PFSK-1 (cell line): ENCODE measurements at regions not wholly inside any gene's neighbourhood (a gene's known extent, or its start where the extent isn't known, plus 50 kb on each side); places are given as distances from the start of the nearest gene placed in this dataset.

Experiments
- POLR2AphosphoS5 ChIP-seq: IDR thresholded peaks from 2 replicates; pipeline ENCODE4 v1.6.1; 2012; ENCODE audit warnings: low read depth, mild to moderate bottlenecking, control low read depth, low read length, moderate library complexity
- SIN3A ChIP-seq: IDR thresholded peaks from 2 replicates; pipeline ENCODE4 v1.6.1; 2012; ENCODE audit warnings: mild to moderate bottlenecking, low read length, moderate library complexity, borderline replicate concordance; ENCODE audit not compliant: insufficient read depth
- TAF1 ChIP-seq: IDR thresholded peaks from 2 replicates; pipeline ENCODE4 v1.6.1; 2012; ENCODE audit warnings: low read length, control low read depth, borderline replicate concordance; ENCODE audit not compliant: insufficient read depth
- TF ChIP-seq, protein P1 (sequence below), 2 experiments: IDR thresholded peaks; 2 replicates each; pipeline versions ENCODE4 v1.6.1 to v1.8.0; 2011 to 2012; ENCODE audit warnings: low read depth in 2 of 2, low read length in 2 of 2, control low read depth in 1 of 2, inconsistent platforms in 1 of 2, mild to moderate bottlenecking in 1 of 2, moderate library complexity in 1 of 2; ENCODE audit not compliant: insufficient read depth in 1 of 2

DNA sequence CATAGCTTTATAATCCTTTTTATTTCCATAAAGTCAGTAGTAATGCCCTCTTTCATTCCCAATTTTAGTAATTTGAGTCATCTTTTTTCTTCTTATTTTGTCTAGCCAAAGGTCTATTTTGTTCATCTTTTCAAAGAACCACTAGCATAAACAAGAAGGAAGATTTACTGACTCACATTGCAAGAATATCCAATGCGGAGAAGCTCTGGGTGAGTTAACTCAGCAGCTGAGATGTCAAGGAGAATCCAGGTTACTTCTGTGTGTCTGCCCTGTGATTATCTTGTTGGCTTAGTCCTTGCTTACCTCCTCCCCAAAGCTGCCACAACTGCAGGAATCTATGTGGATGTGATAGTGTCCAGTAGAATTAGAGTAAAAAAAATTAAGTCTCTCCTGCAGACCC is 311.4 kb upstream of the NCKAP5 start:
- TF ChIP-seq, protein P1, sequence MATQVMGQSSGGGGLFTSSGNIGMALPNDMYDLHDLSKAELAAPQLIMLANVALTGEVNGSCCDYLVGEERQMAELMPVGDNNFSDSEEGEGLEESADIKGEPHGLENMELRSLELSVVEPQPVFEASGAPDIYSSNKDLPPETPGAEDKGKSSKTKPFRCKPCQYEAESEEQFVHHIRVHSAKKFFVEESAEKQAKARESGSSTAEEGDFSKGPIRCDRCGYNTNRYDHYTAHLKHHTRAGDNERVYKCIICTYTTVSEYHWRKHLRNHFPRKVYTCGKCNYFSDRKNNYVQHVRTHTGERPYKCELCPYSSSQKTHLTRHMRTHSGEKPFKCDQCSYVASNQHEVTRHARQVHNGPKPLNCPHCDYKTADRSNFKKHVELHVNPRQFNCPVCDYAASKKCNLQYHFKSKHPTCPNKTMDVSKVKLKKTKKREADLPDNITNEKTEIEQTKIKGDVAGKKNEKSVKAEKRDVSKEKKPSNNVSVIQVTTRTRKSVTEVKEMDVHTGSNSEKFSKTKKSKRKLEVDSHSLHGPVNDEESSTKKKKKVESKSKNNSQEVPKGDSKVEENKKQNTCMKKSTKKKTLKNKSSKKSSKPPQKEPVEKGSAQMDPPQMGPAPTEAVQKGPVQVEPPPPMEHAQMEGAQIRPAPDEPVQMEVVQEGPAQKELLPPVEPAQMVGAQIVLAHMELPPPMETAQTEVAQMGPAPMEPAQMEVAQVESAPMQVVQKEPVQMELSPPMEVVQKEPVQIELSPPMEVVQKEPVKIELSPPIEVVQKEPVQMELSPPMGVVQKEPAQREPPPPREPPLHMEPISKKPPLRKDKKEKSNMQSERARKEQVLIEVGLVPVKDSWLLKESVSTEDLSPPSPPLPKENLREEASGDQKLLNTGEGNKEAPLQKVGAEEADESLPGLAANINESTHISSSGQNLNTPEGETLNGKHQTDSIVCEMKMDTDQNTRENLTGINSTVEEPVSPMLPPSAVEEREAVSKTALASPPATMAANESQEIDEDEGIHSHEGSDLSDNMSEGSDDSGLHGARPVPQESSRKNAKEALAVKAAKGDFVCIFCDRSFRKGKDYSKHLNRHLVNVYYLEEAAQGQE (IDR thresholded peaks at IDR 0.05; ENCODE audit: insufficient read depth in 1 of 2, low read depth in 2 of 2, low read length in 2 of 2) = no peak
- TF ChIP-seq POLR2AphosphoS5 (no peak), SIN3A (no peak), TAF1 (no peak)
